Body of pancreas (tissue), 4 donors: ENCODE measurements at regions not wholly inside any gene's neighbourhood (a gene's known extent, or its start where the extent isn't known, plus 50 kb on each side); places are given as distances from the start of the nearest gene placed in this dataset.

Experiments
- POLR2A ChIP-seq, 3 donors: fragments of 450-650 bp; IDR thresholded peaks; one replicate each; pipeline ENCODE4 v1.6.1; 2016; ENCODE audit warnings: antibody characterized with exemption in 3 of 3, mild to moderate bottlenecking in 2 of 3
- TF ChIP-seq, protein P1 (sequence below), 7 experiments: fragments of 450-650 bp in 4 of 7; fragments of 200-600 bp in 3 of 7; sonication (generic) in 3 of 7; IDR thresholded peaks; one replicate each; pipeline ENCODE4 v1.5.1; 2016 to 2019; ENCODE audit warnings: antibody characterized with exemption in 7 of 7

DNA sequence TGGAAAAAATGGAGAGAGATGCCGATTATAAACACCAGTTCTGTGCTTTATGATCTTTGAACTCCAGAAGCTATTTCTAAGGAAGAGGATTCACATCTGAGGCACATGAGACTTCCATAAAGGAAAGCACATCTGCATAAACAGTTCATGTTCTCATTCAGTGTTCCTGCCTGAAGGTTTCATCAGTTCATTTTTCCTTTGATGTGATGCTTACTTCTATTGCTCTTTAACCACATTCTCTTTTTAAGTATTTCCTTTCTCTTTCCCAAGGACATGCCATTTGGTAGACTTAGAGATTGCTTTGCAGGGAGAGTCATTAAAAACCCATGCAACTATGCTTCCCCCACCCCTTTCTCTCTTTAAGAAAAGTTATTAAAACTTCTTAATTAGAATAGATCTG, 387.0 kb upstream of the FLRT2 start:
- TF ChIP-seq, protein P1, sequence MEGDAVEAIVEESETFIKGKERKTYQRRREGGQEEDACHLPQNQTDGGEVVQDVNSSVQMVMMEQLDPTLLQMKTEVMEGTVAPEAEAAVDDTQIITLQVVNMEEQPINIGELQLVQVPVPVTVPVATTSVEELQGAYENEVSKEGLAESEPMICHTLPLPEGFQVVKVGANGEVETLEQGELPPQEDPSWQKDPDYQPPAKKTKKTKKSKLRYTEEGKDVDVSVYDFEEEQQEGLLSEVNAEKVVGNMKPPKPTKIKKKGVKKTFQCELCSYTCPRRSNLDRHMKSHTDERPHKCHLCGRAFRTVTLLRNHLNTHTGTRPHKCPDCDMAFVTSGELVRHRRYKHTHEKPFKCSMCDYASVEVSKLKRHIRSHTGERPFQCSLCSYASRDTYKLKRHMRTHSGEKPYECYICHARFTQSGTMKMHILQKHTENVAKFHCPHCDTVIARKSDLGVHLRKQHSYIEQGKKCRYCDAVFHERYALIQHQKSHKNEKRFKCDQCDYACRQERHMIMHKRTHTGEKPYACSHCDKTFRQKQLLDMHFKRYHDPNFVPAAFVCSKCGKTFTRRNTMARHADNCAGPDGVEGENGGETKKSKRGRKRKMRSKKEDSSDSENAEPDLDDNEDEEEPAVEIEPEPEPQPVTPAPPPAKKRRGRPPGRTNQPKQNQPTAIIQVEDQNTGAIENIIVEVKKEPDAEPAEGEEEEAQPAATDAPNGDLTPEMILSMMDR (IDR thresholded peaks at IDR 0.05), result no peak
- no peak for TF ChIP-seq POLR2A (IDR thresholded peaks at IDR 0.05)
